HL-60 (cell line): ENCODE measurements at regions not wholly inside any gene's neighbourhood (a gene's known extent, or its start where the extent isn't known, plus 50 kb on each side); places are given as distances from the start of the nearest gene placed in this dataset.

Experiments used
- POLR2AphosphoS5 ChIP-seq: IDR thresholded peaks from 2 replicates; pipeline ENCODE4 v1.6.1; 2012; ENCODE audit warnings: low read depth
- SPI1 ChIP-seq: IDR thresholded peaks from 2 replicates; pipeline ENCODE4 v1.6.1; 2012; ENCODE audit warnings: low read depth, mild to moderate bottlenecking, borderline replicate concordance
- TF ChIP-seq, protein P1 (sequence below): IDR thresholded peaks from one replicate; pipeline ENCODE4 v1.5.1; 2011; ENCODE audit warnings: low read length, control low read depth, inconsistent platforms; ENCODE audit not compliant: insufficient read depth
- TF ChIP-seq, protein P2 (sequence below): IDR thresholded peaks from 2 replicates; pipeline ENCODE4 v1.6.1; 2012; ENCODE audit warnings: low read depth; ENCODE audit not compliant: insufficient replicate concordance

- TF ChIP-seq, protein P1, sequence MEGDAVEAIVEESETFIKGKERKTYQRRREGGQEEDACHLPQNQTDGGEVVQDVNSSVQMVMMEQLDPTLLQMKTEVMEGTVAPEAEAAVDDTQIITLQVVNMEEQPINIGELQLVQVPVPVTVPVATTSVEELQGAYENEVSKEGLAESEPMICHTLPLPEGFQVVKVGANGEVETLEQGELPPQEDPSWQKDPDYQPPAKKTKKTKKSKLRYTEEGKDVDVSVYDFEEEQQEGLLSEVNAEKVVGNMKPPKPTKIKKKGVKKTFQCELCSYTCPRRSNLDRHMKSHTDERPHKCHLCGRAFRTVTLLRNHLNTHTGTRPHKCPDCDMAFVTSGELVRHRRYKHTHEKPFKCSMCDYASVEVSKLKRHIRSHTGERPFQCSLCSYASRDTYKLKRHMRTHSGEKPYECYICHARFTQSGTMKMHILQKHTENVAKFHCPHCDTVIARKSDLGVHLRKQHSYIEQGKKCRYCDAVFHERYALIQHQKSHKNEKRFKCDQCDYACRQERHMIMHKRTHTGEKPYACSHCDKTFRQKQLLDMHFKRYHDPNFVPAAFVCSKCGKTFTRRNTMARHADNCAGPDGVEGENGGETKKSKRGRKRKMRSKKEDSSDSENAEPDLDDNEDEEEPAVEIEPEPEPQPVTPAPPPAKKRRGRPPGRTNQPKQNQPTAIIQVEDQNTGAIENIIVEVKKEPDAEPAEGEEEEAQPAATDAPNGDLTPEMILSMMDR = no peak
- TF ChIP-seq POLR2AphosphoS5 (no peak), SPI1 (no peak)
- TF ChIP-seq, protein P2, sequence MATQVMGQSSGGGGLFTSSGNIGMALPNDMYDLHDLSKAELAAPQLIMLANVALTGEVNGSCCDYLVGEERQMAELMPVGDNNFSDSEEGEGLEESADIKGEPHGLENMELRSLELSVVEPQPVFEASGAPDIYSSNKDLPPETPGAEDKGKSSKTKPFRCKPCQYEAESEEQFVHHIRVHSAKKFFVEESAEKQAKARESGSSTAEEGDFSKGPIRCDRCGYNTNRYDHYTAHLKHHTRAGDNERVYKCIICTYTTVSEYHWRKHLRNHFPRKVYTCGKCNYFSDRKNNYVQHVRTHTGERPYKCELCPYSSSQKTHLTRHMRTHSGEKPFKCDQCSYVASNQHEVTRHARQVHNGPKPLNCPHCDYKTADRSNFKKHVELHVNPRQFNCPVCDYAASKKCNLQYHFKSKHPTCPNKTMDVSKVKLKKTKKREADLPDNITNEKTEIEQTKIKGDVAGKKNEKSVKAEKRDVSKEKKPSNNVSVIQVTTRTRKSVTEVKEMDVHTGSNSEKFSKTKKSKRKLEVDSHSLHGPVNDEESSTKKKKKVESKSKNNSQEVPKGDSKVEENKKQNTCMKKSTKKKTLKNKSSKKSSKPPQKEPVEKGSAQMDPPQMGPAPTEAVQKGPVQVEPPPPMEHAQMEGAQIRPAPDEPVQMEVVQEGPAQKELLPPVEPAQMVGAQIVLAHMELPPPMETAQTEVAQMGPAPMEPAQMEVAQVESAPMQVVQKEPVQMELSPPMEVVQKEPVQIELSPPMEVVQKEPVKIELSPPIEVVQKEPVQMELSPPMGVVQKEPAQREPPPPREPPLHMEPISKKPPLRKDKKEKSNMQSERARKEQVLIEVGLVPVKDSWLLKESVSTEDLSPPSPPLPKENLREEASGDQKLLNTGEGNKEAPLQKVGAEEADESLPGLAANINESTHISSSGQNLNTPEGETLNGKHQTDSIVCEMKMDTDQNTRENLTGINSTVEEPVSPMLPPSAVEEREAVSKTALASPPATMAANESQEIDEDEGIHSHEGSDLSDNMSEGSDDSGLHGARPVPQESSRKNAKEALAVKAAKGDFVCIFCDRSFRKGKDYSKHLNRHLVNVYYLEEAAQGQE = no peak
Measured at GRCh38 chr6:144688713-144689112, 403.6 kb downstream of the UTRN start.
